ENCODE measurements at regions not wholly inside any gene's neighbourhood (a gene's known extent, or its start where the extent isn't known, plus 50 kb on each side); places are given as distances from the start of the nearest gene placed in this dataset.

DNA sequence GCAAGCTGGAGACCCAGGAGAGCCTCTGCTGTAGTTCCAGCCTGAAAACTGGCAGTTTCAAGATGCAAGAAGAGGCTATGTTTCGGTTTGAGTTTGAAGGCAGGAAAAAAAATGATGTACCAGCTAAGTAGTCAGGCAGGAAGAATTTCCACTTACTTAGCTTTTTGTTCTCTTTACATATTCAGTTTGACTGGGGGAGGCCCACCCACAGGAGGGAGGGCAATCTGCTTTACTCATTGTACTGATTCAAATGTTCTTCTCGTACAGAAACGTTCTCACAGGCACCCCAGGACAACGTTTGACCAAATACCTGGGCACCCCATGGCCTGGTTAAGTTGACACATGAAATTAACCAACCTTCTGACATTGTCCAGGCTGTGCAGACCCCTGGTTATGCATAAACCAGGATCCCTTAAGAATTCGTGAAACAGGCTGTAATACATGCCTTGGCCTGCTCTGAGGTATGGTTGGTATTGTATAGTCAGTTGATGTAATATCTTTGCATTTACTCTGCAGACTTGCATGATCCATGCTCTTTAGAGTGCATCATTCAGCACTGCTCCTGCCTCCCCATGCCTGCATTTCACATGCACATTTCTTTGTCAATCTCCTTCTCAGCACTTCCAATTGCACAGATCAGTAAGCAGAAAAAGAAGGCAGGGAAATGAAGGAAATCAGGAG, 687.1 kb downstream of the TAF11L14 start:
- TF ChIP-seq, protein P1, sequence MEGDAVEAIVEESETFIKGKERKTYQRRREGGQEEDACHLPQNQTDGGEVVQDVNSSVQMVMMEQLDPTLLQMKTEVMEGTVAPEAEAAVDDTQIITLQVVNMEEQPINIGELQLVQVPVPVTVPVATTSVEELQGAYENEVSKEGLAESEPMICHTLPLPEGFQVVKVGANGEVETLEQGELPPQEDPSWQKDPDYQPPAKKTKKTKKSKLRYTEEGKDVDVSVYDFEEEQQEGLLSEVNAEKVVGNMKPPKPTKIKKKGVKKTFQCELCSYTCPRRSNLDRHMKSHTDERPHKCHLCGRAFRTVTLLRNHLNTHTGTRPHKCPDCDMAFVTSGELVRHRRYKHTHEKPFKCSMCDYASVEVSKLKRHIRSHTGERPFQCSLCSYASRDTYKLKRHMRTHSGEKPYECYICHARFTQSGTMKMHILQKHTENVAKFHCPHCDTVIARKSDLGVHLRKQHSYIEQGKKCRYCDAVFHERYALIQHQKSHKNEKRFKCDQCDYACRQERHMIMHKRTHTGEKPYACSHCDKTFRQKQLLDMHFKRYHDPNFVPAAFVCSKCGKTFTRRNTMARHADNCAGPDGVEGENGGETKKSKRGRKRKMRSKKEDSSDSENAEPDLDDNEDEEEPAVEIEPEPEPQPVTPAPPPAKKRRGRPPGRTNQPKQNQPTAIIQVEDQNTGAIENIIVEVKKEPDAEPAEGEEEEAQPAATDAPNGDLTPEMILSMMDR (IDR thresholded peaks at IDR 0.05): no peak
- no peak for TF ChIP-seq POLR2A (IDR thresholded peaks at IDR 0.05)

Measured in uterus (tissue), 2 donors.